Activated gamma-delta T cell treated with Interleukin-2 at 50 U/mL for 16 hours (primary cell): ENCODE measurements at regions not wholly inside any gene's neighbourhood (a gene's known extent, or its start where the extent isn't known, plus 50 kb on each side); places are given as distances from the start of the nearest gene placed in this dataset.
"Not testable (repeated sequence)": the region's sequence is repeated elsewhere in the genome, so short reads cannot be mapped to it uniquely, and the experiment has no call there.

Experiments
- DNase-seq: peaks from one replicate; pipeline ENCODE4 v3.0.0-alpha.2; 2020

- DNase-seq = no peak
These were observed 203.1 kb upstream of the GALNT2 start for GRCh38 chr1:229863651-229864545.

DNA sequence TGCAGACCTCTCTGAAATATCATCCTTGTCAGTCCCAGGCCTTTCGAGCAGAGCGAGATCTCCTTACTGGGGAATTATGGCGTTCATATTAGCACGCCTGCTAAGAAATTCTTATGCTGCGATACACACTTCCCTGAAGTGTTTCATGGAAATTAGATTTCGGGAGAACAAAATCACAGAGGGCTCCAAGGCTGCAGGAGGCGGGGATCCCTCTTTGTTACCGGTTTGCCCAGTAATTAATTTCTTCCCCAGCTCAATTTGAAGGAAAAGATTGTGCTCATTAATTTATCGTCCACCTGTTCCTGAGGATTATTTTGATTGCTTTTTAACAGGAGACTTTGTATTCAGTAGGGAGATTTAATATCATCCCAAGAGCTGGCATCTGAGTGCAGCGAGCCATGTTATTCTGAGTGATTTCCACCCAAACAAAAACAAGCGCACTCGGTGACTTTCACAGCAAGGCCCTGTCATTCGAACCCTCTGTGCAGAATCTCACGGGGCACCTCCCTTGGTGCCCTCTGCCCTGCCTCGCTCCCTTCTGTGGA lies 202.3 kb upstream of the GALNT2 start:
- no peak for DNase-seq

GRCh38 chr1:229865321-229865720 lies 201.7 kb upstream of the GALNT2 start:
- not testable (repeated sequence) for DNase-seq

DNA sequence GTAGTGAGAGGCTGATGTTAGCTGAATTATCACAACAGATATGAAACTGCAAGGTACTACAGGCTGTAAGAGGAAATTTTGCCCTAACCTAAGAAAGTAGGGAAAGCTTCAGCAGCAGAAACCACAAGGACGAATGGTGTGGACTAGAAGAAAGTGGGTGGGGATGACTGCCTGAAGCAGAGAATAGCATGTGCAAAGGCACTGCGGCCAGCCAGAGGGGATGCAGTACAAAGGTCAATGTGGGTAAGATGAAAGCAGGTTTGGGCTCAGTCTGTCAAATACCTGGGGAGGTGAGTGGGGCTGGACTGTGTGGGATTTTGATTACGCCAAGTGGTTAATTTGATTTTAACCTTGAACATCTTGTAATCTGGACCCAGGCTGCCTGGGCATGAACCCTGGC lies 199.3 kb upstream of the GALNT2 start:
- DNase-seq = no peak

GRCh38 chr1:229869240-229869639 lies 197.8 kb upstream of the GALNT2 start:
- no peak for DNase-seq

DNA sequence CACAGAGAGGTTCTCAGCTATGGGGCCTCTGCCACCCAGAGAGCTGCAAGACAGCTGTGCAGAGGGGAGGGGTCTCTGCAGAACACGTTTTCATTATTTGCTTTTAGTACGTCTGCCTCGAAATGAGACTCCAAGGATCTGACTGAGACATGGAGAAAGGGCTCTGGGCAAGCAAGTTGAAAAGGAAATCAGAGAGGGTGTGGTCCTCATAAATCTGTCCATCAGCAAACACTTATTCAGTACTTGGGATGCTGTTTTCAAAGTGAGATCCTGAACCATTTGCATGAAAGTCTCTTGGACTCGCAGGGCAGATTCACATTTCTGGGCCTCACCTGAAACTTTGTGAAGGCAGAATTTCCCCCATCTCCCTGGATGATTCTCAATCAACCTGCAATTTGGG lies 197.4 kb upstream of the GALNT2 start:
- no peak for DNase-seq

GRCh38 chr1:229870381-229870780 lies 196.7 kb upstream of the GALNT2 start:
- DNase-seq = no peak

GRCh38 chr1:229871078-229871676 lies 195.9 kb upstream of the GALNT2 start:
- DNase-seq = no peak

GRCh38 chr1:229874136-229874535 lies 192.9 kb upstream of the GALNT2 start:
- DNase-seq = no peak

GRCh38 chr1:229874609-229875008 lies 192.4 kb upstream of the GALNT2 start:
- DNase-seq = no peak

- no peak for DNase-seq
These were observed 192.0 kb upstream of the GALNT2 start for GRCh38 chr1:229875086-229875485.

- DNase-seq = no peak
These were observed 187.3 kb upstream of the GALNT2 start for GRCh38 chr1:229879746-229880145.

GRCh38 chr1:229880271-229881170 lies 186.5 kb upstream of the GALNT2 start:
- no peak for DNase-seq

DNA sequence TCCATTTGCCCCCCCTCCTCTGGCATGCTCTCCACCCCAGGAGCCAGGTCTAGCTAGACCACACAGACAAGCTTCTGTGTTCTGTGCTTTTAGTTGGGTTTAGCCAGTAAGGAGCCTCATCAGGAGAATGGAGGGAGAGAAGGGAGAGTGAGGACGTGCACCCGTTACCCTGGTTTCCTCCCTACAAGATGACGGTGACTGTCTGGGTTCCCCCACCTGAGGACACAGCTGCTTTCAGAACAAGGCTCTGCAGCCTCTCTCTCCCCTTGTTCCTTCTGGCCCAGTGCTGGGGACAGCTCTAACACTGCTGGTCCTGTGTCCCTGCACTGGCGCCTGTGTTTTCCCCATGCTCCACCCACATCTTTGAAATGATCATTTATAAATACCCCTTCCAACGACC lies 184.4 kb upstream of the GALNT2 start:
- no peak for DNase-seq

DNA sequence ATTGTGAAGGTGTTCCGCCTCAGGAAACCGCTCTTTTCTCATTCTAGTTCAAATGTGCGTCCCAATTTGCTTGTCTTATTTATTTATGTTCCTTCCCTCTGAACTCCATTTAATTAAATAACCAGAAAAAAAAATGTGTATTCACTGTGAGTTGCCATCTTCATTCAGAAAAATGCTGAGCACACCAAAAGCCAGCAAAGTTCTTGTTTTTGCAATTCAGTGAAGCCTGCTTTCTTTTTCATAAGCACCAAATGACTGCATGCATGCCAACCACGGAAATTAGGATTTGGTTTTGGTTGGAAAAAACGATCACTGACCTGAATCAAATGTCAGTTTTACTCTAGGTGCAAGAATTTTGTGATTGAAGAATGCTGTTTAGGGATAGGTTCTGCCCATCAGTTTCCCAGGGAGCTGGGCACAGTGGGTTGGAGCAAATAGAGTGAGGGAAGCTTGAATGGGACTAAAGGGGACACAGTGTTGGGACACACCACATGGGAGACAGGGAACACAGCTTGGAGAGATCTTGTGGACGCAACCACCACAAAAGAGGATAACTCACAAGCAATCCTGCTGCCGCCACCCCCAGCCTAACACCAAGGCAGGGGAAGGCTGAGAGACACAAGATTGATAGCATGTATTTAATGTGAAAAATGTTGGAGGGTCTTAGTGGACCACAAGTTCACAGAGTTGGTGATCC lies 183.4 kb upstream of the GALNT2 start:
- DNase-seq = no peak

GRCh38 chr1:229884765-229885164 lies 182.3 kb upstream of the GALNT2 start:
- DNase-seq = no peak

- no peak for DNase-seq
These were observed 181.2 kb upstream of the GALNT2 start for GRCh38 chr1:229885568-229886495.

- no peak for DNase-seq
These were observed 180.4 kb upstream of the GALNT2 start for GRCh38 chr1:229886636-229887035.

DNA sequence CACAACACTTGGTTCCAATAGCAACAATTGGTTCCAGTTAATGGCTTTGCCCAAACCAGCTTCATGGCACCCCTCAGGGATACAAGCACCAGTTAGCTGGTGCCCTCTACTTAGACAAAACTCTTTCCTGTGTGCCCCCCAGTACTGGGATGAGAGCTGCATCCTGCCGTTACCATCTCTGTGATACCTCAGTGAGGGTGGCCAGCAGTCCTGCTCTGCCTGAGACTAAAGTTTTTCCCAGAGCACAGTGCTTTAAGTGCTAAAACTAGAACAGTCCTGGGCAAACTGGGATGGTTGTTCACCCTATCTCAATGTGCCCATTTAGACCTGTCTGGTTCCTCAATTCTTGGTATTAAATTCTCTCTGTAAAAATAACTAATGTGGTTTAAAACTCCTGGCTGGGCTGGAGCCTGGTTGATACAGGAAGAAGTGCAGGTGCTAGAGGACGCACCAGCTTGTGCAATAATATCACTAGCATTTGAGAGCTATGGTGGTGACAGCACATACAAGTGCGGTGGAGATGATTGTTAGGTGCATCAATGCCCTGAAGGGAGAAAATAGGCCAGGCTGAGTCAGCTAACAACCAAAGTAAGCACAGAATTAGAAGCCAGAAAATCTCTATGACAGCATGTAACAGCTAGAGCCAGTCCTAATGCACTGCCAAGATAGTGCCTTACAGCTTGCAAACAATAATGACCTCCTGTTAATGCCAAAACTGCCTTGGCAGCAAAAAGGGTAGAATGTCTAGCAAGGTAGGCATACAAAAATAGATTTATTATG lies 179.8 kb upstream of the GALNT2 start:
- DNase-seq = no peak

DNA sequence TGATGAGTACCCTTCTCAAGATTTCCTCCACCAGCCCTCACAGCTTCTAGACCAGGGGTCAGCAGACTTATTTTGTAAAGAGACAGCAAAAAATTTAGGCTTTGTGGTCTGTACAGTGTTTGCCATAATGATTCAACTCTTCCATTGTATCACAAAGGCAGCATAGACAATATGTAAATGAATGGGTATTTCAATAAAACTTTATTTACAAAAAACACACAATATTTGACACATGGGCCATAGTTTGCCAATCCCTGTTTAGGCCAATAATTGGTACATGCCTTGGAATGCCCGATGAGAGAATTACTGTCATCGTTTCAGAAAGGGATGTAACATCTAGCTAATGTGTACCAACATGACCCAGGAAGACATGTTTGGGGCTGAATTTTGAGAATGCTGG lies 178.9 kb upstream of the GALNT2 start:
- DNase-seq = no peak
